SU-DHL-6 (cell line): ENCODE measurements at regions not wholly inside any gene's neighbourhood (a gene's known extent, or its start where the extent isn't known, plus 50 kb on each side); places are given as distances from the start of the nearest gene placed in this dataset.

Experiments used
- H2AFZ ChIP-seq: fragments of 200-600 bp; sonication (generic); 2 replicates; pipeline ENCODE4 v1.6.1; 2014; ENCODE audit warnings: low read depth, mild to moderate bottlenecking, moderate library complexity, mixed read lengths, antibody characterized with exemption, low read length; ENCODE audit not compliant: severe bottlenecking
- H3F3A ChIP-seq: fragments of 200-600 bp; shearing (Covaris generic); 2 replicates; pipeline ENCODE4 v1.6.0; 2016; ENCODE audit warnings: antibody characterized with exemption, mild to moderate bottlenecking; ENCODE audit not compliant: insufficient read depth
- H3K27ac ChIP-seq: fragments of 200-600 bp; sonication (generic); 2 replicates; pipeline ENCODE4 v1.5.1; 2016; ENCODE audit warnings: low read depth, mild to moderate bottlenecking, low read length, moderate library complexity, mixed read lengths
- H3K27me3 ChIP-seq: fragments of 200-600 bp; sonication (generic), shearing (Covaris generic); 2 replicates; pipeline ENCODE4 v1.6.0; 2014; ENCODE audit warnings: mild to moderate bottlenecking, low read length
- H3K36me3 ChIP-seq: fragments of 200-600 bp; sonication (generic); 2 replicates; pipeline ENCODE4 v1.6.1; 2014; ENCODE audit warnings: mild to moderate bottlenecking, low read length, mixed read lengths
- H3K4me2 ChIP-seq: fragments of 300-600, 200-600 bp; shearing (Covaris generic), sonication (generic); 2 replicates; pipeline ENCODE4 v1.6.0; 2014; ENCODE audit warnings: low read length, low read depth, mild to moderate bottlenecking; ENCODE audit not compliant: poor library complexity, severe bottlenecking
- H3K4me3 ChIP-seq: fragments of 200-600 bp; sonication (generic); 2 replicates; pipeline ENCODE4 v1.5.1; 2014; ENCODE audit warnings: antibody characterized with exemption, low read length, mild to moderate bottlenecking, mixed read lengths; ENCODE audit not compliant: insufficient read depth, poor library complexity, severe bottlenecking
- H3K79me2 ChIP-seq: fragments of 200-600 bp; sonication (generic); 2 replicates; pipeline ENCODE4 v1.6.1; 2014; ENCODE audit warnings: mild to moderate bottlenecking, low read length, moderate library complexity; ENCODE audit not compliant: insufficient read depth
- H3K9ac ChIP-seq: fragments of 200-600 bp; sonication (generic); 2 replicates; pipeline ENCODE4 v1.7.0; 2014; ENCODE audit warnings: mild to moderate bottlenecking, low read length
- H3K9me2 ChIP-seq: fragments of 200-600 bp; sonication (generic); replicated peaks from 2 replicates; pipeline ENCODE4 v1.6.1; 2014; ENCODE audit warnings: low read length; ENCODE audit not compliant: insufficient read depth
- H3K9me3 ChIP-seq: fragments of 200-600 bp; sonication (generic); 2 replicates; pipeline ENCODE4 v1.6.1; 2014; ENCODE audit warnings: low read length, mixed read lengths; ENCODE audit not compliant: insufficient read depth
- H4K20me1 ChIP-seq: fragments of 200-600 bp; sonication (generic); 2 replicates; pipeline ENCODE4 v1.6.1; 2014; ENCODE audit warnings: low read depth, mild to moderate bottlenecking, antibody characterized with exemption, low read length, moderate library complexity, mixed read lengths
- CTCF ChIP-seq: fragments of 200-600 bp; sonication (generic); IDR thresholded peaks from one replicate; pipeline ENCODE4 v1.5.1; 2017; ENCODE audit warnings: antibody characterized with exemption, mild to moderate bottlenecking, low read length, moderate library complexity; ENCODE audit not compliant: insufficient read depth, poor library complexity, severe bottlenecking
- EZH2phosphoT487 ChIP-seq: fragments of 200-600 bp; sonication (generic), shearing (Covaris generic); conservative IDR thresholded peaks from 2 replicates; pipeline ENCODE4 v1.6.1; 2018; ENCODE audit warnings: mild to moderate bottlenecking, antibody characterized with exemption, low read length, moderate library complexity, mixed read lengths

GRCh38 chr12:115882936-115883335 lies 394.6 kb downstream of the MED13L start:
- no peaks in the 10 kb centered on the region for H3K27me3 ChIP-seq
- H3F3A ChIP-seq: no peaks in the 10 kb centered on the region

GRCh38 chr12:115880238-115880637 lies 397.3 kb downstream of the MED13L start:
- Histone ChIP-seq H3K4me2 (no peak overlapping the region), H3K36me3 (no peaks in the 10 kb centered on the region), H3K27me3 (no peaks in the 10 kb centered on the region), H3K9me2 (no peaks in the 10 kb centered on the region), H4K20me1 (no peaks in the 10 kb centered on the region), H3K9ac (no peak overlapping the region), H3K27ac (no peak overlapping the region), H3F3A (no peaks in the 10 kb centered on the region), H3K9me3 (no peaks in the 10 kb centered on the region), H3K79me2 (no peaks in the 10 kb centered on the region), H3K4me3 (no peak overlapping the region), H2AFZ (no peak overlapping the region)
- TF ChIP-seq CTCF (no peak), EZH2phosphoT487 (no peak)

More at GRCh38 chr12:115882936-115883335, 394.6 kb downstream of the MED13L start:
- Histone ChIP-seq H3K9me2 (no peaks in the 10 kb centered on the region), H3K79me2 (no peaks in the 10 kb centered on the region), H3K4me2 (no peak overlapping the region), H3K9me3 (no peaks in the 10 kb centered on the region), H2AFZ (no peak overlapping the region), H3K36me3 (no peaks in the 10 kb centered on the region), H4K20me1 (no peaks in the 10 kb centered on the region), H3K4me3 (no peak overlapping the region), H3K27ac (no peak overlapping the region), H3K9ac (no peak overlapping the region)
- TF ChIP-seq EZH2phosphoT487 (no peak), CTCF (no peak)

GRCh38 chr12:115879354-115879753 lies 398.1 kb downstream of the MED13L start:
- no peaks in the 10 kb centered on the region for H4K20me1 ChIP-seq
- no peaks in the 10 kb centered on the region for H3K79me2 ChIP-seq
- H3K9me3 ChIP-seq: no peaks in the 10 kb centered on the region
- H3F3A ChIP-seq: no peaks in the 10 kb centered on the region
- no peak overlapping the region for H3K4me2 ChIP-seq
- H3K9me2 ChIP-seq: no peaks in the 10 kb centered on the region
- H3K36me3 ChIP-seq: no peaks in the 10 kb centered on the region
- TF ChIP-seq EZH2phosphoT487 (no peak), CTCF (no peak)
- no peak overlapping the region for H2AFZ ChIP-seq
- no peaks in the 10 kb centered on the region for H3K27me3 ChIP-seq
- H3K9ac ChIP-seq: no peak overlapping the region
- H3K4me3 ChIP-seq: no peak overlapping the region
- H3K27ac ChIP-seq: no peak overlapping the region
